ENCODE measurements at regions not wholly inside any gene's neighbourhood (a gene's known extent, or its start where the extent isn't known, plus 50 kb on each side); places are given as distances from the start of the nearest gene placed in this dataset.

- DNase-seq = no peak
Observed at GRCh38 chr13:50588491-50589130, 254.9 kb downstream of the DLEU7 start.

GRCh38 chr13:50589139-50589538, 254.4 kb downstream of the DLEU7 start:
- DNase-seq = no peak

GRCh38 chr13:50589651-50590054, 253.8 kb downstream of the DLEU7 start:
- peak in 1 of 2 donors; percentile 15 for DNase-seq

GRCh38 chr13:50592412-50593155, 250.9 kb downstream of the DLEU7 start:
- DNase-seq = no peak

- no peak for DNase-seq
Observed at GRCh38 chr13:50593207-50593606, 250.3 kb downstream of the DLEU7 start.

GRCh38 chr13:50594276-50595051, 249.0 kb downstream of the DLEU7 start:
- DNase-seq = no peak

GRCh38 chr13:50595196-50595595, 248.3 kb downstream of the DLEU7 start:
- no peak for DNase-seq

- no peak for DNase-seq
Observed at GRCh38 chr13:50596156-50596555, 247.3 kb downstream of the DLEU7 start.

GRCh38 chr13:50596776-50597203, 246.7 kb downstream of the DLEU7 start:
- DNase-seq = no peak

- no peak for DNase-seq
Observed at GRCh38 chr13:50598338-50598737, 245.2 kb downstream of the DLEU7 start.

- DNase-seq = no peak
Observed at GRCh38 chr13:50599046-50599445, 244.4 kb downstream of the DLEU7 start.

GRCh38 chr13:50599927-50600326, 243.6 kb downstream of the DLEU7 start:
- DNase-seq = no peak

- no peak for DNase-seq
Observed at GRCh38 chr13:50608370-50608769, 235.1 kb downstream of the DLEU7 start.

- no peak for DNase-seq
Observed at GRCh38 chr13:50609011-50609410, 234.5 kb downstream of the DLEU7 start.

GRCh38 chr13:50610238-50610637, 233.3 kb downstream of the DLEU7 start:
- no peak for DNase-seq

GRCh38 chr13:50611117-50611781, 232.2 kb downstream of the DLEU7 start:
- DNase-seq = no peak

- no peak for DNase-seq
Observed at GRCh38 chr13:50612717-50613116, 230.8 kb downstream of the DLEU7 start.

- DNase-seq = no peak
Observed at GRCh38 chr13:50613356-50613831, 230.1 kb downstream of the DLEU7 start.

- DNase-seq = no peak
Observed at GRCh38 chr13:50615234-50615633, 228.3 kb downstream of the DLEU7 start.

GRCh38 chr13:50616101-50616500, 227.4 kb downstream of the DLEU7 start:
- DNase-seq = peak in 1 of 2 donors; percentile 10

- no peak for DNase-seq
Observed at GRCh38 chr13:50617134-50617721, 226.3 kb downstream of the DLEU7 start.

- no peak for DNase-seq
Observed at GRCh38 chr13:50618206-50618605, 225.3 kb downstream of the DLEU7 start.

All from inflammatory macrophage treated with lipopolysaccharide for 1 hour (primary cell).